A673 (cell line): ENCODE measurements at regions not wholly inside any gene's neighbourhood (a gene's known extent, or its start where the extent isn't known, plus 50 kb on each side); places are given as distances from the start of the nearest gene placed in this dataset.

Source experiments
- BruUV-seq: library from RNA; stranded (reverse); fragments of 400-500 nt; replicated peaks from 2 replicates; lab custom pipeline; 2021; lab: Mats Ljungman, UMichigan
- CTCF ChIA-PET: fragments of 300-600 bp; sonication (Branson Sonifier 250); formaldehyde crosslinking; loops from one replicate; lab custom pipeline; 2022; ENCODE audit warnings: antibody characterized with exemption; lab: Charles Lee
- POLR2A ChIA-PET: fragments of 300-600 bp; sonication (Branson Sonifier 250); formaldehyde crosslinking; loops from one replicate; lab custom pipeline; 2022; ENCODE audit warnings: antibody characterized with exemption; ENCODE audit not compliant: low non-redundant PET; lab: Charles Lee
- DNase-seq: peaks from one replicate; pipeline ENCODE4 v3.0.0-alpha.2; 2015; ENCODE audit warnings: low spot score
- H3K27ac ChIP-seq: fragments of 200-600 bp; sonication (generic); 2 replicates; pipeline ENCODE4 v1.5.1; 2016; ENCODE audit warnings: mixed run types, low read depth, mild to moderate bottlenecking, mixed read lengths, antibody characterized with exemption, low read length; ENCODE audit not compliant: poor library complexity, severe bottlenecking
- H3K27me3 ChIP-seq: fragments of 200-600 bp; sonication (generic); replicated peaks from 2 replicates; pipeline ENCODE4 v1.6.1; 2017; ENCODE audit warnings: mixed run types, low read depth, mild to moderate bottlenecking, mixed read lengths, antibody characterized with exemption, low read length; ENCODE audit not compliant: insufficient read depth, poor library complexity
- H3K36me3 ChIP-seq: fragments of 200-600 bp; sonication (generic); 2 replicates; pipeline ENCODE4 v1.6.1; 2016; ENCODE audit warnings: mixed run types, mild to moderate bottlenecking, mixed read lengths, antibody characterized with exemption, low read length; ENCODE audit not compliant: insufficient read depth, poor library complexity, severe bottlenecking
- H3K4me1 ChIP-seq: fragments of 200-600 bp; sonication (generic); 2 replicates; pipeline ENCODE4 v1.6.1; 2017; ENCODE audit warnings: mixed run types, mild to moderate bottlenecking, mixed read lengths, antibody characterized with exemption, low read length; ENCODE audit not compliant: insufficient read depth, poor library complexity, severe bottlenecking
- H3K4me3 ChIP-seq: fragments of 200-600 bp; sonication (generic); 2 replicates; pipeline ENCODE4 v1.5.1; 2016; ENCODE audit warnings: low read depth, mixed run types, mild to moderate bottlenecking, mixed read lengths, low read length; ENCODE audit not compliant: poor library complexity, severe bottlenecking
- H3K9me3 ChIP-seq: fragments of 200-600 bp; sonication (generic); 2 replicates; pipeline ENCODE4 v1.6.1; 2016; ENCODE audit warnings: mixed run types, low read depth, mild to moderate bottlenecking, mixed read lengths, antibody characterized with exemption, low read length; ENCODE audit not compliant: poor library complexity, severe bottlenecking
- CTCF ChIP-seq: fragments of 300-800, 200-600 bp; sonication (generic); conservative IDR thresholded peaks from 2 replicates; pipeline ENCODE4 v1.5.1; 2017; ENCODE audit warnings: low read depth, mild to moderate bottlenecking, antibody characterized with exemption, low read length, moderate library complexity, mixed read lengths
- EZH2 ChIP-seq: fragments of 200-600 bp; sonication (generic); IDR thresholded peaks from 2 replicates; pipeline ENCODE4 v1.6.1; 2017; ENCODE audit warnings: borderline replicate concordance, low read depth, mild to moderate bottlenecking, mixed read lengths, antibody characterized with exemption, low read length; ENCODE audit not compliant: poor library complexity, severe bottlenecking
- intact Hi-C: fragments of 100-400 bp; cut with micrococcal nuclease; formaldehyde crosslinking; loops from one replicate; pipeline ENCODE4 v1.10.0; 2022; ENCODE audit not compliant: unreplicated experiment

GRCh38 chr11:92793189-92793588 lies 176.3 kb upstream of the MTNR1B start:
- intact Hi-C loops = no loop called here
- H3K4me1 ChIP-seq = peaks cover 7% of the 10 kb centered on the region
- no peak for DNase-seq
- no peak for TF ChIP-seq EZH2
- TF ChIP-seq CTCF = no peak
- H3K36me3 ChIP-seq = no peaks in the 10 kb centered on the region
- ChIA-PET CTCF (no interaction called here), POLR2A (no interaction called here)
- H3K4me3 ChIP-seq = no peak overlapping the region
- H3K27ac ChIP-seq = no peak overlapping the region
- H3K9me3 ChIP-seq = no peaks in the 10 kb centered on the region
- no TSS peak for BruUV-seq
- no peaks in the 10 kb centered on the region for H3K27me3 ChIP-seq

- POLR2A ChIA-PET = no interaction called here
- DNase-seq = no peak
- H3K36me3 ChIP-seq = no peaks in the 10 kb centered on the region
- no TSS peak for BruUV-seq
- no peaks in the 10 kb centered on the region for H3K9me3 ChIP-seq
- H3K27me3 ChIP-seq = no peaks in the 10 kb centered on the region
- CTCF ChIA-PET = no interaction called here
- no peak for TF ChIP-seq EZH2
- peaks cover 7% of the 10 kb centered on the region for H3K4me1 ChIP-seq
- H3K27ac ChIP-seq = no peak overlapping the region
- intact Hi-C loops = no loop called here
- H3K4me3 ChIP-seq = no peak overlapping the region
These were observed 174.7 kb upstream of the MTNR1B start for GRCh38 chr11:92794783-92795182.

GRCh38 chr11:92796744-92797143 lies 172.7 kb upstream of the MTNR1B start:
- intact Hi-C loops = no loop called here
- Histone ChIP-seq H3K27ac (no peak overlapping the region), H3K36me3 (no peaks in the 10 kb centered on the region), H3K4me3 (no peak overlapping the region), H3K27me3 (no peaks in the 10 kb centered on the region), H3K9me3 (no peaks in the 10 kb centered on the region), H3K4me1 (no peaks in the 10 kb centered on the region)
- CTCF ChIA-PET = no interaction called here
- no peak for DNase-seq
- no peak for TF ChIP-seq EZH2
- TF ChIP-seq CTCF = no peak
- no TSS peak for BruUV-seq
- POLR2A ChIA-PET = no interaction called here

- Histone ChIP-seq H3K4me3 (no peak overlapping the region), H3K9me3 (no peaks in the 10 kb centered on the region), H3K4me1 (no peaks in the 10 kb centered on the region), H3K36me3 (no peaks in the 10 kb centered on the region), H3K27ac (no peak overlapping the region), H3K27me3 (no peaks in the 10 kb centered on the region)
- TF ChIP-seq CTCF = no peak
- POLR2A ChIA-PET = no interaction called here
- no peak for DNase-seq
- BruUV-seq = no TSS peak
- CTCF ChIA-PET = no interaction called here
- intact Hi-C loops = no loop called here
These were observed 171.6 kb upstream of the MTNR1B start for GRCh38 chr11:92797874-92798273.
